Liver (tissue), 3 donors: ENCODE measurements at regions not wholly inside any gene's neighbourhood (a gene's known extent, or its start where the extent isn't known, plus 50 kb on each side); places are given as distances from the start of the nearest gene placed in this dataset.

Experiments used
- EGR1 ChIP-seq, 2 donors: IDR thresholded peaks; 2 replicates each; pipeline ENCODE4 v1.6.1; 2016 to 2018; ENCODE audit warnings: antibody characterized with exemption in 2 of 2, low read depth in 2 of 2
- HNF4G ChIP-seq: IDR thresholded peaks from 2 replicates; pipeline ENCODE4 v1.6.1; 2016; ENCODE audit warnings: antibody characterized with exemption
- JUND ChIP-seq, 2 donors: IDR thresholded peaks; 2 replicates each; pipeline ENCODE4 v1.6.1; 2016; ENCODE audit warnings: antibody characterized with exemption in 2 of 2
- MAX ChIP-seq: IDR thresholded peaks from 2 replicates; pipeline ENCODE4 v1.6.1; 2016; ENCODE audit warnings: antibody characterized with exemption
- RAD21 ChIP-seq, 2 donors: IDR thresholded peaks; 2 replicates each; pipeline ENCODE4 v1.6.1; 2016; ENCODE audit warnings: antibody characterized with exemption in 2 of 2, mild to moderate bottlenecking in 2 of 2
- TAF1 ChIP-seq: conservative IDR thresholded peaks from 2 replicates; pipeline ENCODE4 v1.6.1; 2016; ENCODE audit warnings: antibody characterized with exemption, mild to moderate bottlenecking
- YY1 ChIP-seq: IDR thresholded peaks from 2 replicates; pipeline ENCODE4 v1.6.1; 2016; ENCODE audit warnings: antibody characterized with exemption, mild to moderate bottlenecking
- TF ChIP-seq, protein P1 (sequence below): fragments of 150-350 bp; IDR thresholded peaks from 2 replicates; pipeline ENCODE4 v1.5.1; 2017; ENCODE audit warnings: improper control_type of control experiment, low read depth, low read length; ENCODE audit not compliant: missing input control
- TF ChIP-seq, protein P2 (sequence below): IDR thresholded peaks from 2 replicates; pipeline ENCODE4 v1.6.1; 2016; ENCODE audit warnings: antibody characterized with exemption, mild to moderate bottlenecking
- donor health status: healthy.
- donor health status: healthy.

DNA sequence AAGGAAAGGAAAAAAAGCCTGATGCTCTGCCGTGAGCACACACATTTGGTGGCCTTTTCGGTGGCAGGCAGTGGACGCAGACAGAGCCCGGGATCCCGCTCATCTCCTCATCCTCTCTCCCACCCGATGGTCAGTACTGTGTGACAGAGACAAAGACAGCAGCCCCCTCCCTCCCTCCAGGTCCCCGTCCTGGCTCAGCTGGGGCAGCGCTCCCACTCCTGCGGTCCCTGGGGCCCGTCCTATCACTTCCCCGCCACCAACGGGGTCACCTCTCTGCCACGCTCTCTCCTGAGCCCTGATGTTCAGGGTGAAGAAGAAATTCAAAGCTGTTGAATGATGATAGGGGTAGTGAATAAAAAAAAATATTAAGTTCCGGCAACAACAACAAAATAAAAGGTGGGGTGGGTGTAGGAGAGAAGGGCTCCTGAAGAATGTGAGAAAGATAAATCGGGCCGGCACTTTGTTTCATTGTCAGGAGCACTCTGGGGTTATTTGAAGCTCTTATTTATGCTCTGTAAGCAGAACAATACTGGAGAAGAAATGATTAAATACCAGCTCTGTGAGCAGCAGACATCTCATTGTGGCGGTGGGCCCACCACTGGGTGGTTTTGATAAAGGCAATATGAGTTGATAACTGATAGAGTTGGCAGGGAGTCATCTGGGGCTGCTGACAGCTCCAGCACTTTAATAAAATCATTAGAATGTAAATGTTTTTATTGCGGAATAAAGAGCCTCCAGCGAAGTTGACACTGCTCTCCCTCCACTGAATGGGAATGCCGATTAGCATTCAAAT, 417.7 kb downstream of the IRX1 start:
- TF ChIP-seq, protein P1, sequence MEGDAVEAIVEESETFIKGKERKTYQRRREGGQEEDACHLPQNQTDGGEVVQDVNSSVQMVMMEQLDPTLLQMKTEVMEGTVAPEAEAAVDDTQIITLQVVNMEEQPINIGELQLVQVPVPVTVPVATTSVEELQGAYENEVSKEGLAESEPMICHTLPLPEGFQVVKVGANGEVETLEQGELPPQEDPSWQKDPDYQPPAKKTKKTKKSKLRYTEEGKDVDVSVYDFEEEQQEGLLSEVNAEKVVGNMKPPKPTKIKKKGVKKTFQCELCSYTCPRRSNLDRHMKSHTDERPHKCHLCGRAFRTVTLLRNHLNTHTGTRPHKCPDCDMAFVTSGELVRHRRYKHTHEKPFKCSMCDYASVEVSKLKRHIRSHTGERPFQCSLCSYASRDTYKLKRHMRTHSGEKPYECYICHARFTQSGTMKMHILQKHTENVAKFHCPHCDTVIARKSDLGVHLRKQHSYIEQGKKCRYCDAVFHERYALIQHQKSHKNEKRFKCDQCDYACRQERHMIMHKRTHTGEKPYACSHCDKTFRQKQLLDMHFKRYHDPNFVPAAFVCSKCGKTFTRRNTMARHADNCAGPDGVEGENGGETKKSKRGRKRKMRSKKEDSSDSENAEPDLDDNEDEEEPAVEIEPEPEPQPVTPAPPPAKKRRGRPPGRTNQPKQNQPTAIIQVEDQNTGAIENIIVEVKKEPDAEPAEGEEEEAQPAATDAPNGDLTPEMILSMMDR = no peak
- no peak for TF ChIP-seq MAX
- TF ChIP-seq, protein P2, sequence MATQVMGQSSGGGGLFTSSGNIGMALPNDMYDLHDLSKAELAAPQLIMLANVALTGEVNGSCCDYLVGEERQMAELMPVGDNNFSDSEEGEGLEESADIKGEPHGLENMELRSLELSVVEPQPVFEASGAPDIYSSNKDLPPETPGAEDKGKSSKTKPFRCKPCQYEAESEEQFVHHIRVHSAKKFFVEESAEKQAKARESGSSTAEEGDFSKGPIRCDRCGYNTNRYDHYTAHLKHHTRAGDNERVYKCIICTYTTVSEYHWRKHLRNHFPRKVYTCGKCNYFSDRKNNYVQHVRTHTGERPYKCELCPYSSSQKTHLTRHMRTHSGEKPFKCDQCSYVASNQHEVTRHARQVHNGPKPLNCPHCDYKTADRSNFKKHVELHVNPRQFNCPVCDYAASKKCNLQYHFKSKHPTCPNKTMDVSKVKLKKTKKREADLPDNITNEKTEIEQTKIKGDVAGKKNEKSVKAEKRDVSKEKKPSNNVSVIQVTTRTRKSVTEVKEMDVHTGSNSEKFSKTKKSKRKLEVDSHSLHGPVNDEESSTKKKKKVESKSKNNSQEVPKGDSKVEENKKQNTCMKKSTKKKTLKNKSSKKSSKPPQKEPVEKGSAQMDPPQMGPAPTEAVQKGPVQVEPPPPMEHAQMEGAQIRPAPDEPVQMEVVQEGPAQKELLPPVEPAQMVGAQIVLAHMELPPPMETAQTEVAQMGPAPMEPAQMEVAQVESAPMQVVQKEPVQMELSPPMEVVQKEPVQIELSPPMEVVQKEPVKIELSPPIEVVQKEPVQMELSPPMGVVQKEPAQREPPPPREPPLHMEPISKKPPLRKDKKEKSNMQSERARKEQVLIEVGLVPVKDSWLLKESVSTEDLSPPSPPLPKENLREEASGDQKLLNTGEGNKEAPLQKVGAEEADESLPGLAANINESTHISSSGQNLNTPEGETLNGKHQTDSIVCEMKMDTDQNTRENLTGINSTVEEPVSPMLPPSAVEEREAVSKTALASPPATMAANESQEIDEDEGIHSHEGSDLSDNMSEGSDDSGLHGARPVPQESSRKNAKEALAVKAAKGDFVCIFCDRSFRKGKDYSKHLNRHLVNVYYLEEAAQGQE = no peak
- TF ChIP-seq RAD21 (IDR thresholded peaks at IDR 0.05) = no peak
- TF ChIP-seq EGR1 (IDR thresholded peaks at IDR 0.05; ENCODE audit: low read depth in 2 of 2) = no peak
- TF ChIP-seq TAF1 = no peak
- TF ChIP-seq HNF4G = no peak
- no peak for TF ChIP-seq JUND (IDR thresholded peaks at IDR 0.05)
- no peak for TF ChIP-seq YY1
